Neural cell (in vitro differentiated cells): ENCODE measurements at regions not wholly inside any gene's neighbourhood (a gene's known extent, or its start where the extent isn't known, plus 50 kb on each side); places are given as distances from the start of the nearest gene placed in this dataset.

Experiments
- H2AFZ ChIP-seq: fragments of 200-600, 300-800 bp; sonication (generic), shearing (Covaris generic); 2 replicates; pipeline ENCODE4 v1.6.0; 2014; ENCODE audit warnings: low read depth, mild to moderate bottlenecking, antibody characterized with exemption, low read length, moderate library complexity
- H3F3A ChIP-seq: fragments of 200-600 bp; shearing (Covaris generic); 2 replicates; pipeline ENCODE4 v1.6.1; 2016; ENCODE audit warnings: mild to moderate bottlenecking, moderate library complexity, mixed read lengths, antibody characterized with exemption, low read length; ENCODE audit not compliant: insufficient read depth, poor library complexity, severe bottlenecking
- H3K27ac ChIP-seq: fragments of 200-600, 300-800 bp; sonication (generic), shearing (Covaris generic); 2 replicates; pipeline ENCODE4 v1.5.1; 2014; ENCODE audit warnings: mild to moderate bottlenecking, low read length, moderate library complexity
- H3K27me3 ChIP-seq: fragments of 300-800, 200-600 bp; sonication (generic), shearing (Covaris generic); 2 replicates; pipeline ENCODE4 v1.6.0; 2014; ENCODE audit warnings: mild to moderate bottlenecking, low read depth, low read length, moderate library complexity; ENCODE audit not compliant: insufficient read depth
- H3K36me3 ChIP-seq: fragments of 300-800, 200-600 bp; sonication (generic), shearing (Covaris generic); 2 replicates; pipeline ENCODE4 v1.5.1; 2014; ENCODE audit warnings: mild to moderate bottlenecking, antibody characterized with exemption, low read length, moderate library complexity; ENCODE audit not compliant: insufficient read depth
- H3K4me2 ChIP-seq: fragments of 300-800, 200-600 bp; sonication (generic), shearing (Covaris generic); 2 replicates; pipeline ENCODE4 v1.6.0; 2014; ENCODE audit warnings: mild to moderate bottlenecking, low read length
- H3K4me3 ChIP-seq: fragments of 300-800, 200-600 bp; sonication (generic), shearing (Covaris generic); 2 replicates; pipeline ENCODE4 v1.5.1; 2014; ENCODE audit warnings: mild to moderate bottlenecking, low read length, moderate library complexity
- H3K79me2 ChIP-seq: fragments of 200-600 bp; shearing (Covaris generic); replicated peaks from 2 replicates; pipeline ENCODE4 v1.6.0; 2014; ENCODE audit warnings: mild to moderate bottlenecking, low read length, moderate library complexity; ENCODE audit not compliant: insufficient read depth
- H3K9ac ChIP-seq: fragments of 300-800, 200-600 bp; sonication (generic), shearing (Covaris generic); 2 replicates; pipeline ENCODE4 v1.6.1; 2016; ENCODE audit warnings: mild to moderate bottlenecking, low read length, mixed read lengths
- H3K9me2 ChIP-seq: fragments of 200-600 bp; shearing (Covaris generic); 2 replicates; pipeline ENCODE4 v1.6.1; 2016; ENCODE audit warnings: mild to moderate bottlenecking, low read length, mixed read lengths; ENCODE audit not compliant: insufficient read depth
- H3K9me3 ChIP-seq: fragments of 200-600, 300-800 bp; sonication (generic), shearing (Covaris generic); 2 replicates; pipeline ENCODE4 v1.6.1; 2016; ENCODE audit warnings: mild to moderate bottlenecking, mixed run types, low read length, moderate library complexity, mixed read lengths
- H4K20me1 ChIP-seq: fragments of 200-600 bp; shearing (Covaris generic); 2 replicates; pipeline ENCODE4 v1.6.1; 2016; ENCODE audit warnings: mild to moderate bottlenecking, mixed run types; ENCODE audit not compliant: insufficient read depth
- CTCF ChIP-seq: fragments of 450-650 bp; IDR thresholded peaks from 2 replicates; pipeline ENCODE4 v1.5.1; 2014; ENCODE audit warnings: antibody characterized with exemption, mild to moderate bottlenecking, moderate library complexity; ENCODE audit not compliant: poor library complexity, severe bottlenecking
- EP300 ChIP-seq: fragments of 450-650 bp; conservative IDR thresholded peaks from 2 replicates; pipeline ENCODE4 v1.6.1; 2014; ENCODE audit warnings: antibody characterized with exemption, mild to moderate bottlenecking, moderate library complexity; ENCODE audit not compliant: poor library complexity, severe bottlenecking
- EZH2 ChIP-seq: fragments of 200-600, 300-800 bp; shearing (Covaris generic), sonication (generic); IDR thresholded peaks from 2 replicates; pipeline ENCODE4 v1.6.1; 2014; ENCODE audit warnings: antibody characterized with exemption, low read length, borderline replicate concordance, mild to moderate bottlenecking; ENCODE audit not compliant: insufficient read depth, poor library complexity, severe bottlenecking
- MXI1 ChIP-seq: fragments of 450-650 bp; conservative IDR thresholded peaks from 2 replicates; pipeline ENCODE4 v1.6.1; 2014; ENCODE audit warnings: antibody characterized with exemption, mild to moderate bottlenecking; ENCODE audit not compliant: poor library complexity, severe bottlenecking
- POLR2AphosphoS5 ChIP-seq: IDR thresholded peaks from 2 replicates; pipeline ENCODE4 v1.6.1; 2012
- RAD21 ChIP-seq: fragments of 450-650 bp; conservative IDR thresholded peaks from 2 replicates; pipeline ENCODE4 v1.6.1; 2014; ENCODE audit warnings: antibody characterized with exemption, mild to moderate bottlenecking, moderate library complexity
- REST ChIP-seq: IDR thresholded peaks from 2 replicates; pipeline ENCODE4 v1.6.1; 2012; ENCODE audit warnings: borderline replicate concordance
- SMC3 ChIP-seq: fragments of 450-650 bp; conservative IDR thresholded peaks from 2 replicates; pipeline ENCODE4 v1.6.1; 2014; ENCODE audit warnings: antibody characterized with exemption, mild to moderate bottlenecking, moderate library complexity; ENCODE audit not compliant: poor library complexity
- TAF1 ChIP-seq: IDR thresholded peaks from 2 replicates; pipeline ENCODE4 v1.6.1; 2012; ENCODE audit warnings: low read depth

GRCh38 chr3:72191209-72191960 lies 406.4 kb upstream of the PROK2 start:
- Histone ChIP-seq H3F3A (no peaks in the 10 kb centered on the region), H2AFZ (no peak overlapping the region), H4K20me1 (no peaks in the 10 kb centered on the region), H3K9ac (no peak overlapping the region), H3K36me3 (no peaks in the 10 kb centered on the region), H3K79me2 (no peaks in the 10 kb centered on the region), H3K9me3 (no peaks in the 10 kb centered on the region), H3K9me2 (no peaks in the 10 kb centered on the region), H3K4me2 (no peak overlapping the region), H3K27ac (no peak overlapping the region), H3K27me3 (no peaks in the 10 kb centered on the region), H3K4me3 (no peak overlapping the region)
- no peak for TF ChIP-seq CTCF
- TF ChIP-seq MXI1, result no peak
- TF ChIP-seq REST, result no peak
- no peak for TF ChIP-seq EZH2
- no peak for TF ChIP-seq RAD21
- no peak for TF ChIP-seq TAF1
- TF ChIP-seq POLR2AphosphoS5, result no peak
- no peak for TF ChIP-seq SMC3
- TF ChIP-seq EP300, result no peak

GRCh38 chr3:72190050-72190449 lies 405.1 kb upstream of the PROK2 start:
- Histone ChIP-seq H2AFZ (no peak overlapping the region), H3K9me3 (no peaks in the 10 kb centered on the region), H3K9ac (no peak overlapping the region), H3K4me2 (no peak overlapping the region), H3K79me2 (no peaks in the 10 kb centered on the region), H3K27me3 (no peaks in the 10 kb centered on the region), H3K27ac (no peak overlapping the region), H3K9me2 (no peaks in the 10 kb centered on the region), H4K20me1 (no peaks in the 10 kb centered on the region), H3F3A (no peaks in the 10 kb centered on the region), H3K4me3 (no peak overlapping the region), H3K36me3 (no peaks in the 10 kb centered on the region)
- TF ChIP-seq REST (no peak), POLR2AphosphoS5 (no peak), MXI1 (no peak), EZH2 (no peak), RAD21 (no peak), TAF1 (no peak), SMC3 (no peak), CTCF (no peak), EP300 (no peak)
